ENCODE measurements at regions not wholly inside any gene's neighbourhood (a gene's known extent, or its start where the extent isn't known, plus 50 kb on each side); places are given as distances from the start of the nearest gene placed in this dataset.

DNA sequence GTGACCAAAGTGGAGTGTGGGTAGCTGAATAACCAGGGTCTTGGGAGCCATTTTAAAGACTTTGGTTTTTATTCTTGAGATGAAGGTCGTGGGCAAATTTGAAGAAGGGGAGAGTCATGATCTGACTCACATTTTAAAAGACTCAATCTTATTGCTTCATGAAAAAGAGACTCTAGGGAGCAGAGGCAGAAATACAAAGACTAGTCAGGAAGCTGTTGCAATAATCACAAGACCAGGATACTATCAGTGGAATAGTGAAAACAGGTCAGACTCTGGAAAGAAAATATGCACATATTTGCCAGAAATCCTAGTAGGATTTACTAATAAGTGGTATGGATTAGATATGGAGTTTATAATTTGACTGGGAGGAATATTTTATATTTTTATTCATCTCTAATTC, 448.4 kb downstream of the RAPGEF2 start:
- TF ChIP-seq POLR2AphosphoS5 (IDR thresholded peaks at IDR 0.05; ENCODE audit: borderline replicate concordance, low read depth, low read length): no peak
- no peak for TF ChIP-seq EZH2 (IDR thresholded peaks at IDR 0.05)
- no peak for TF ChIP-seq FOXP2 (optimal IDR thresholded peaks at IDR 0.05; ENCODE audit: control extremely low read depth, extremely low read length, insufficient read depth)
